ENCODE measurements at regions not wholly inside any gene's neighbourhood (a gene's known extent, or its start where the extent isn't known, plus 50 kb on each side); places are given as distances from the start of the nearest gene placed in this dataset.

DNA sequence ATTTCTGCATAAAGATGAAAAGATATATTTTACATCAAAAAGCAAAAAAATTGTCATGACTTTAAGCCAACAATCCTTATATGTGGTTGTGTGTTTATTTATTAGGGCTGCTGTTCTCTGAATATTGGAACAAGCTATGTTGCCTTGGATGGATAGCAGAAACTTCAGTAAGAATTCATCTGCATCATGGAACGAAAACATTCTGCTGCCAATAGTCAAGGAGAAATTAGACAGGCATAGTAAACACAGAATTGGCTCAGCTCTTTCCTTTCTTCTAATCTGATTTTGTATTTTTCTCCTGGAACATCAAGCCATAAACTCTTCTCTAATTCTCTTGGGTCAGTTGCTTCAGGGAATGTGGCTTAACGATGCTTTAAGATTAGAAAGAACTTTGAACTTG lies 1257.0 kb downstream of the NLGN4X start:
- H3K4me3 ChIP-seq (ENCODE audit: control insufficient read depth, low read depth, low read length), result no peak overlapping the region
- TF ChIP-seq, protein P1, sequence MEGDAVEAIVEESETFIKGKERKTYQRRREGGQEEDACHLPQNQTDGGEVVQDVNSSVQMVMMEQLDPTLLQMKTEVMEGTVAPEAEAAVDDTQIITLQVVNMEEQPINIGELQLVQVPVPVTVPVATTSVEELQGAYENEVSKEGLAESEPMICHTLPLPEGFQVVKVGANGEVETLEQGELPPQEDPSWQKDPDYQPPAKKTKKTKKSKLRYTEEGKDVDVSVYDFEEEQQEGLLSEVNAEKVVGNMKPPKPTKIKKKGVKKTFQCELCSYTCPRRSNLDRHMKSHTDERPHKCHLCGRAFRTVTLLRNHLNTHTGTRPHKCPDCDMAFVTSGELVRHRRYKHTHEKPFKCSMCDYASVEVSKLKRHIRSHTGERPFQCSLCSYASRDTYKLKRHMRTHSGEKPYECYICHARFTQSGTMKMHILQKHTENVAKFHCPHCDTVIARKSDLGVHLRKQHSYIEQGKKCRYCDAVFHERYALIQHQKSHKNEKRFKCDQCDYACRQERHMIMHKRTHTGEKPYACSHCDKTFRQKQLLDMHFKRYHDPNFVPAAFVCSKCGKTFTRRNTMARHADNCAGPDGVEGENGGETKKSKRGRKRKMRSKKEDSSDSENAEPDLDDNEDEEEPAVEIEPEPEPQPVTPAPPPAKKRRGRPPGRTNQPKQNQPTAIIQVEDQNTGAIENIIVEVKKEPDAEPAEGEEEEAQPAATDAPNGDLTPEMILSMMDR (IDR thresholded peaks at IDR 0.05; ENCODE audit: control insufficient read depth, insufficient read depth, low read depth, low read length, missing control alignments), result no peak
- no peak for DNase-seq (ENCODE audit: low read depth)

DNA sequence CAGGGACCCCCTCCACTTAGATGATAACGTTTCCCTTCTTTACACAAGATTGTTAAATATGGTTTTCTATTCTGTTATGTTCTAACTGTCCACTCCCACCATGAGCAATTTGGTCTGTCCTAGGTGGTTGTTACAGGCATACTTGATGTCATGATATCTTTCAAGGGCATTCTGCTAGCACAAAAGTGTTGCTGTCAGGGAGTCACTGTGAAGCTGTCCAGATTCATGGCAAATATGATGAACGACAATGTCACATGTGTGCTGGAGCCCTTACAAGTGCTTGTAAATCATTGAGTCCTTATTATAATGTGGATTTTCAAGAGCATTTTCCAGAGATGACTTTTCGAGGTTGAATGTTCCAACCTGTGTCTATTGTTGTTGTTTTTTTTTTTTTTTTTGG lies 1250.7 kb upstream of the PRKX start:
- no peak overlapping the region for H3K4me3 ChIP-seq (ENCODE audit: control insufficient read depth, low read depth, low read length)
- DNase-seq (ENCODE audit: low read depth), result no peak
- TF ChIP-seq, protein P1 (IDR thresholded peaks at IDR 0.05; ENCODE audit: control insufficient read depth, insufficient read depth, low read depth, low read length, missing control alignments), result no peak

DNA sequence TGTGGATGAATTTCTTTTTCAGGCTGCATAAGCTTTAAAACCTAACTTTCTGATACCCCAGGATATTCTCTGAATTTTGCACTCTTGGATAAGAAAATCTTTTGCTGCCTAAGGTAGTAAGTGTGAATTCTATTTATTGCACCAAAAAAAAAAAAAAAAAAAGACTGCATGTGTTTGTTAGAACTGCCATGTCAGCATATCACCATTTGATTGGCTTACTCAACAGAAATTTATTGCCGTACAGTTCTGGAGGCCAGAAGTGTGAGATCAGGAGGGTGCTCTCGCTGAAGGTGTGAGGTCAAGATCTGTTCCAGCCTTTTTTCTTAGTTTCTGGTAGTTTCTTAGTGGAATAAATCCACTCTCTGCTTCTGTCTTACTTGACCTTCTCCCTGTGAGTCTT lies 1250.0 kb upstream of the PRKX start:
- TF ChIP-seq, protein P1 (IDR thresholded peaks at IDR 0.05; ENCODE audit: control insufficient read depth, insufficient read depth, low read depth, low read length, missing control alignments), result no peak
- no peak for DNase-seq (ENCODE audit: low read depth)
- H3K4me3 ChIP-seq (ENCODE audit: control insufficient read depth, low read depth, low read length), result no peak overlapping the region

DNA sequence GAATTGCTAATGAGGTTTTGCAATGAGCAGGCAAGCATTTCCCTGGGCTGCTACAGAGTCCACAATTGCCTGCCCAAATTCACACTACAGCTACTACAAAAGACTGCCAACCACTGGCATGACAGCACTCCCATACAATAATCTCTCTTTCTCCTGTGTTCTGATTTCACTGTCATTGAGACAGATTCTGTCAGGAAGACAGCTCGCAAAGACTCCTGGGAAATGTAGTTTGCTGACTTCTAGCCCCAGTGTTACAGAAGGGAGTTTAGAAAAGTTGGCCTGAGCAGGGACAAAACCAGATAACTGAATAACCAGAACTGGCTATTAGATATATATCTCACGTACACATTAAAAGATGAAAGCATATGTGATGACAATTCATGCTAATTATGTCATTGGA lies 1231.3 kb upstream of the PRKX start:
- no peak for DNase-seq (ENCODE audit: low read depth)
- TF ChIP-seq, protein P1 (IDR thresholded peaks at IDR 0.05; ENCODE audit: control insufficient read depth, insufficient read depth, low read depth, low read length, missing control alignments), result no peak

DNA sequence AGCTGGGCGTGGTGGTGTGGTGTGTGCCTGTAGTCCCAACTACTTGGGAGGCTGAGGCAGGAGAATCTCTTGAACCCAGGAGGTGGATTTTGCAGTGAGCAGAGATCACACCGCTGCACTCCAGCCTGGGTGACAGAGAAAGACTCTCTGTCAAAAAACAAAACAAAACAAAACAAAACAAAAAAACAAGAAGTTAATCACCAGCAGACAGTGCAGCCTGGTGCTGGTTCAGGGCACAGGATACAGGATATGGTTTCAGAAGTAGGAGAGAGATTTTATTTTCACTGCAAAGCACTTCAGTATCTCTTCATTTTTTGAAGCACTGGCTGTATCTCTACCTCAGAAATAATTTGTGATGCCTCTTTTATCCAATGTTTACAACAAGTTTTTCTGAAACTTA lies 1222.9 kb upstream of the PRKX start:
- no peak for DNase-seq (ENCODE audit: low read depth)
- no peak overlapping the region for H3K4me3 ChIP-seq (ENCODE audit: control insufficient read depth, low read depth, low read length)
- TF ChIP-seq, protein P1 (IDR thresholded peaks at IDR 0.05; ENCODE audit: control insufficient read depth, insufficient read depth, low read depth, low read length, missing control alignments), result no peak

More for the DNA sequence above, 1231.3 kb upstream of the PRKX start:
- H3K4me3 ChIP-seq (ENCODE audit: control insufficient read depth, low read depth, low read length), result no peak overlapping the region

DNA sequence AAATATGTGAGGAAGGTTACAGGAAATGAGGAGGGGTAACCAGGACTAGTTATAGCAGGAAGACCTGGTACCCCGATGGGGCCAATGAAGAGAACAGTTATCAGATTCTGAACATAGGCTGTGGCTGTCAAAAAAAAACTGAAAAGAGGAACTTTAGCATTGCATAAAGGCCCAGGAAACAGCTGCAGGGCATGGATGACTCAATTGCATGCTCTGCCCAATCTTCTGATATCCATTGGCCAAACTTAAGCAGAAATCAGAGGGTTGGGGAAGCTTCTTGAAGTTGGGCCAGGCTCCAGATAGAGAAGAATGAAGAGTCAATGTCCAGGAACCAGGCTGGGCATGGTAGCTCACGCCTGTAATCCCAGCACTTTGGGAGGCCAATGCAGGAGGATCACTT lies 1222.4 kb upstream of the PRKX start:
- DNase-seq (ENCODE audit: low read depth), result no peak

More for the DNA sequence above, 1222.4 kb upstream of the PRKX start:
- no peak overlapping the region for H3K4me3 ChIP-seq (ENCODE audit: control insufficient read depth, low read depth, low read length)
- TF ChIP-seq, protein P1 (IDR thresholded peaks at IDR 0.05; ENCODE audit: control insufficient read depth, insufficient read depth, low read depth, low read length, missing control alignments), result no peak
